Left lung (tissue), 4 donors: ENCODE measurements at regions not wholly inside any gene's neighbourhood (a gene's known extent, or its start where the extent isn't known, plus 50 kb on each side); places are given as distances from the start of the nearest gene placed in this dataset.

ENCODE experiments used
- ATAC-seq: fragments of 200-7000 bp; cut with Tn5 transposase; one replicate; pipeline ENCODE4 v1.9.1; 2020; ENCODE audit warnings: moderate library complexity
- DNase-seq, 4 donors: peaks; one replicate each; pipeline ENCODE4 v3.0.0-alpha.2; 2013 to 2020
- H3K27ac ChIP-seq, 2 donors: fragments of 200-600 bp; sonication (generic) in 1 of 2; one replicate each; pipeline versions ENCODE4 v1.5.0 to v1.8.0; 2020 to 2021
- H3K27me3 ChIP-seq, 2 donors: fragments of 200-600 bp; sonication (generic) in 1 of 2; one replicate each; pipeline versions ENCODE4 v1.5.0 to v1.8.0; 2020 to 2021
- H3K36me3 ChIP-seq, 2 donors: fragments of 200-600 bp; sonication (generic) in 1 of 2; one replicate each; pipeline versions ENCODE4 v1.5.0 to v1.8.0; 2020 to 2021
- H3K4me1 ChIP-seq, 2 donors: fragments of 200-600 bp; one replicate each; pipeline ENCODE4 v1.8.0; 2021
- H3K4me3 ChIP-seq, 2 donors: fragments of 200-600 bp; sonication (generic) in 1 of 2; one replicate each; pipeline versions ENCODE4 v1.5.0 to v1.8.0; 2020 to 2021; ENCODE audit warnings: mild to moderate bottlenecking in 1 of 2
- H3K9me3 ChIP-seq, 2 donors: fragments of 200-600 bp; sonication (generic) in 1 of 2; one replicate each; pipeline versions ENCODE4 v1.5.0 to v1.8.0; 2020 to 2021
- CTCF ChIP-seq, 2 donors: fragments of 200-600 bp; sonication (generic) in 1 of 2; IDR thresholded peaks; one replicate each; pipeline versions ENCODE4 v1.5.0 to v1.8.0; 2021; ENCODE audit warnings: antibody characterized with exemption in 2 of 2
- intact Hi-C, 2 donors: fragments of 100-400 bp; cut with DNase I; formaldehyde crosslinking; loops; one replicate each; pipeline versions ENCODE4 v1.11.2 to v1.14.2; 2022
- donor health status: DM: no; HTN: yes; CAD: no.
- donor health status: DM: no; HTN: no; CAD: no.

- peaks cover 0 to 3% of the 10 kb centered on the region in 2 donors for H3K9me3 ChIP-seq
- H3K27me3 ChIP-seq = no peaks in the 10 kb centered on the region
- no peaks in the 10 kb centered on the region for H3K36me3 ChIP-seq
- DNase-seq (no peak), ATAC-seq (no peak)
- intact Hi-C loops = no loop called here
- no peak overlapping the region for H3K4me3 ChIP-seq
- H3K4me1 ChIP-seq = no peaks in the 10 kb centered on the region
- H3K27ac ChIP-seq = no peak overlapping the region
- TF ChIP-seq CTCF (IDR thresholded peaks at IDR 0.05) = no peak
Measured at GRCh38 chr7:89887489-89887888, 266.8 kb upstream of the STEAP1 start.

GRCh38 chr7:89908736-89909135 is 245.5 kb upstream of the STEAP1 start:
- H3K27ac ChIP-seq = no peak overlapping the region
- no peak for TF ChIP-seq CTCF (IDR thresholded peaks at IDR 0.05)
- ATAC-seq = no peak
- intact Hi-C loops = no loop called here
- no peak overlapping the region for H3K4me3 ChIP-seq
- no peaks in the 10 kb centered on the region for H3K9me3 ChIP-seq
- DNase-seq = no peak
- H3K4me1 ChIP-seq = no peaks in the 10 kb centered on the region
- no peaks in the 10 kb centered on the region for H3K27me3 ChIP-seq
- no peaks in the 10 kb centered on the region for H3K36me3 ChIP-seq

- ATAC-seq = no peak
- DNase-seq = no peak
- no peak overlapping the region for H3K27ac ChIP-seq
- H3K4me1 ChIP-seq = no peaks in the 10 kb centered on the region
- no peaks in the 10 kb centered on the region for H3K27me3 ChIP-seq
- H3K36me3 ChIP-seq = no peaks in the 10 kb centered on the region
- no peaks in the 10 kb centered on the region for H3K9me3 ChIP-seq
- intact Hi-C loops = no loop called here
- TF ChIP-seq CTCF (IDR thresholded peaks at IDR 0.05) = no peak
- no peak overlapping the region for H3K4me3 ChIP-seq
Measured at GRCh38 chr7:89914711-89915110, 239.6 kb upstream of the STEAP1 start.

- intact Hi-C loops = no loop called here
- Histone ChIP-seq H3K27me3 (no peaks in the 10 kb centered on the region), H3K27ac (no peak overlapping the region), H3K4me3 (no peak overlapping the region), H3K36me3 (no peaks in the 10 kb centered on the region), H3K9me3 (no peaks in the 10 kb centered on the region), H3K4me1 (no peaks in the 10 kb centered on the region)
- no peak for DNase-seq
- no peak for ATAC-seq
- TF ChIP-seq CTCF (IDR thresholded peaks at IDR 0.05) = no peak
Measured at GRCh38 chr7:89926194-89926593, 228.1 kb upstream of the STEAP1 start.

GRCh38 chr7:89926701-89927100 is 227.6 kb upstream of the STEAP1 start:
- Histone ChIP-seq H3K9me3 (no peaks in the 10 kb centered on the region), H3K4me3 (no peak overlapping the region), H3K27me3 (no peaks in the 10 kb centered on the region), H3K27ac (no peak overlapping the region), H3K36me3 (no peaks in the 10 kb centered on the region), H3K4me1 (no peaks in the 10 kb centered on the region)
- no peak for TF ChIP-seq CTCF (IDR thresholded peaks at IDR 0.05)
- ATAC-seq (no peak), DNase-seq (no peak)
- intact Hi-C loops = no loop called here
